CD4-positive, alpha-beta memory T cell (primary cell): ENCODE measurements at regions not wholly inside any gene's neighbourhood (a gene's known extent, or its start where the extent isn't known, plus 50 kb on each side); places are given as distances from the start of the nearest gene placed in this dataset.
"Not testable (repeated sequence)": the region's sequence is repeated elsewhere in the genome, so short reads cannot be mapped to it uniquely, and the experiment has no call there.

Experiments used
- CTCF ChIA-PET: fragments of 350-600 bp; sonication (Branson Sonifier 250); formaldehyde crosslinking; loops from one replicate; lab custom pipeline; 2021; ENCODE audit warnings: inconsistent platforms; ENCODE audit not compliant: partially characterized antibody; lab: Charles Lee
- POLR2A ChIA-PET: fragments of 350-600 bp; sonication (Branson Sonifier 250); formaldehyde crosslinking; loops from one replicate; lab custom pipeline; 2021; ENCODE audit not compliant: partially characterized antibody; lab: Charles Lee
- DNase-seq, 5 donors: peaks; one replicate each; pipeline versions ENCODE4 v3.0.0 to v3.0.0-alpha.2; 2020 to 2022; ENCODE audit warnings: mixed read lengths in 1 of 5
- H3K27ac ChIP-seq: one replicate; pipeline ENCODE4 v1.7.0; 2013; ENCODE audit warnings: low read depth, low read length
- H3K27me3 ChIP-seq: 2 replicates; pipeline ENCODE4 v1.7.0; 2013; ENCODE audit warnings: mild to moderate bottlenecking, low read length, moderate library complexity; ENCODE audit not compliant: insufficient read depth
- H3K36me3 ChIP-seq: 2 replicates; pipeline ENCODE4 v1.7.0; 2013; ENCODE audit warnings: mild to moderate bottlenecking, low read length, moderate library complexity; ENCODE audit not compliant: insufficient read depth
- H3K4me1 ChIP-seq: 2 replicates; pipeline ENCODE4 v1.7.0; 2013; ENCODE audit warnings: mild to moderate bottlenecking, low read length, moderate library complexity; ENCODE audit not compliant: insufficient read depth
- H3K4me3 ChIP-seq, 2 donors: one replicate each; pipeline ENCODE4 v1.7.0; 2013; ENCODE audit warnings: low read length in 2 of 2, mild to moderate bottlenecking in 1 of 2
- H3K9me3 ChIP-seq, 2 donors: one replicate each; pipeline ENCODE4 v1.7.0; 2013; ENCODE audit warnings: low read length in 2 of 2, control low read depth in 1 of 2; ENCODE audit not compliant: control insufficient read depth in 1 of 2
- H3K27ac Mint-ChIP-seq, 7 donors: one replicate each; pipeline ENCODE4 v1.8.0; 2020 to 2021; ENCODE audit warnings: mixed read lengths in 7 of 7, mild to moderate bottlenecking in 6 of 7, inconsistent platforms in 3 of 7, moderate library complexity in 3 of 7
- H3K27me3 Mint-ChIP-seq, 2 donors: one replicate each; pipeline ENCODE4 v1.8.0; 2020 to 2021; ENCODE audit warnings: mixed read lengths in 2 of 2
- H3K36me3 Mint-ChIP-seq, 2 donors: one replicate each; pipeline ENCODE4 v1.8.0; 2020 to 2021; ENCODE audit warnings: mixed read lengths in 2 of 2, inconsistent platforms in 1 of 2, mild to moderate bottlenecking in 1 of 2
- H3K4me1 Mint-ChIP-seq, 4 donors: one replicate each; pipeline ENCODE4 v1.8.0; 2020 to 2021; ENCODE audit warnings: mixed read lengths in 4 of 4, mild to moderate bottlenecking in 1 of 4
- H3K4me3 Mint-ChIP-seq, 8 donors: one replicate each; pipeline ENCODE4 v1.8.0; 2020 to 2021; ENCODE audit warnings: mixed read lengths in 8 of 8, mild to moderate bottlenecking in 7 of 8, moderate library complexity in 6 of 8, inconsistent platforms in 3 of 8
- H3K9me3 Mint-ChIP-seq, 8 donors: one replicate each; pipeline ENCODE4 v1.8.0; 2020 to 2021; ENCODE audit warnings: mixed read lengths in 8 of 8, mild to moderate bottlenecking in 5 of 8, inconsistent platforms in 3 of 8, moderate library complexity in 1 of 8
- intact Hi-C: fragments of 100-400 bp; cut with micrococcal nuclease; formaldehyde crosslinking; loops from one replicate; pipeline ENCODE4 v1.15.1; 2023

GRCh38 chr14:51592836-51593235, 58.9 kb upstream of the FRMD6 start:
- no peak overlapping the region for H3K27ac Mint-ChIP-seq

GRCh38 chr14:51593397-51593796, 58.3 kb upstream of the FRMD6 start:
- no peak for DNase-seq
- CTCF ChIA-PET, result no interaction called here
- POLR2A ChIA-PET, result no interaction called here

More at GRCh38 chr14:51592836-51593235, 58.9 kb upstream of the FRMD6 start:
- Histone ChIP-seq H3K9me3 (no peaks in the 10 kb centered on the region), H3K27me3 (no peaks in the 10 kb centered on the region), H3K36me3 (no peaks in the 10 kb centered on the region), H3K4me1 (no peaks in the 10 kb centered on the region), H3K4me3 (no peak overlapping the region), H3K27ac (no peak overlapping the region)
- ChIA-PET POLR2A (no interaction called here), CTCF (no interaction called here)
- Mint-ChIP-seq H3K4me3 (no peak overlapping the region), H3K4me1 (peaks cover 7 to 9% (median 8%) of the 10 kb centered on the region in 4 donors), H3K36me3 (no peaks in the 10 kb centered on the region), H3K9me3 (peaks cover 0 to 1% (median 0%) of the 10 kb centered on the region in 8 donors), H3K27me3 (peaks cover 6 to 15% of the 10 kb centered on the region in 2 donors)
- intact Hi-C loops, result no loop called here
- peak in 4 of 5 donors; percentile 1 to 18 (median 8) for DNase-seq

DNA sequence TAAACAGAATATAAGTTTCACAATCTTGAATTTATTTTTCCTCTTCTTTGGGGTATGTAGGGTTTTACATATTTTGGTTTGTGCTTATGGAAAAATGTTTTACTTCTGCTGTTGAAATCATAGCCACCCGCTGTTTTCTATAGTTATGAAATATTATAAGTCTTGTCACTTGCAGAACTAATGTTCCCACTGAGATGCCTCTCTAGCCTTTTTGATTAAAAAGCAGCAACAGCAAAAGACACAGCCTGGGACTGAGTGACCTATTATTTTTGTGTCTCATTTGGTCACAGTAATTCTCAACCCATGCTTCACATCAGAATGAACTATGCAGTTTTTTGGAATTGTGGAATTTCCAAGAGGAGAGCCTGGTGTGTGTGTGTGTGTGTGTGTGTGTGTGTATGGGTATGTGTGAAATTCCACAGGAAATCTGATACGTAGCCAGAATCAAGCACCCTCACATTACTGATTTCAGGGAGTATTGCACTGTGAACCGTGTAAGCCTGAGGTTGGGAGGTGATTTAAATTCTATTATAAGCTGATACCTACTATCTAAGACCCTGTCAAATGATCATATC, 55.7 kb upstream of the FRMD6 start:
- DNase-seq, result no peak
- H3K27ac Mint-ChIP-seq, result no peak overlapping the region
- peaks cover 7 to 9% (median 8%) of the 10 kb centered on the region in 4 donors for H3K4me1 Mint-ChIP-seq
- H3K4me3 Mint-ChIP-seq, result no peak overlapping the region
- H3K4me3 ChIP-seq, result no peak overlapping the region
- intact Hi-C loops, result no loop called here
- no peaks in the 10 kb centered on the region for H3K36me3 ChIP-seq
- H3K36me3 Mint-ChIP-seq, result no peaks in the 10 kb centered on the region
- no peak overlapping the region for H3K27ac ChIP-seq
- no peaks in the 10 kb centered on the region for H3K27me3 ChIP-seq
- peaks cover 10 to 12% of the 10 kb centered on the region in 2 donors for H3K27me3 Mint-ChIP-seq
- peaks cover 0 to 1% (median 0%) of the 10 kb centered on the region in 8 donors for H3K9me3 Mint-ChIP-seq
- no peaks in the 10 kb centered on the region for H3K9me3 ChIP-seq
- no peaks in the 10 kb centered on the region for H3K4me1 ChIP-seq
- ChIA-PET CTCF (no interaction called here), POLR2A (no interaction called here)

More at GRCh38 chr14:51593397-51593796, 58.3 kb upstream of the FRMD6 start:
- H3K4me1 Mint-ChIP-seq, result peaks cover 7 to 9% (median 8%) of the 10 kb centered on the region in 4 donors
- Histone ChIP-seq H3K4me1 (no peaks in the 10 kb centered on the region), H3K27ac (no peak overlapping the region), H3K36me3 (no peaks in the 10 kb centered on the region), H3K27me3 (no peaks in the 10 kb centered on the region), H3K9me3 (no peaks in the 10 kb centered on the region), H3K4me3 (no peak overlapping the region)
- no peak overlapping the region for H3K4me3 Mint-ChIP-seq
- intact Hi-C loops, result no loop called here
- H3K36me3 Mint-ChIP-seq, result no peaks in the 10 kb centered on the region
- peaks cover 6 to 15% of the 10 kb centered on the region in 2 donors for H3K27me3 Mint-ChIP-seq
- peaks cover 0 to 1% (median 0%) of the 10 kb centered on the region in 8 donors for H3K9me3 Mint-ChIP-seq
- H3K27ac Mint-ChIP-seq, result no peak overlapping the region

- intact Hi-C loops, result no loop called here
- Histone ChIP-seq H3K4me1 (no peaks in the 10 kb centered on the region), H3K9me3 (no peaks in the 10 kb centered on the region), H3K27ac (no peak overlapping the region), H3K27me3 (no peaks in the 10 kb centered on the region), H3K36me3 (no peaks in the 10 kb centered on the region), H3K4me3 (no peak overlapping the region)
- H3K4me1 Mint-ChIP-seq, result peaks cover 7 to 9% (median 8%) of the 10 kb centered on the region in 4 donors
- DNase-seq, result no peak
- no peak overlapping the region for H3K27ac Mint-ChIP-seq
- no peak overlapping the region for H3K4me3 Mint-ChIP-seq
- peaks cover 0 to 1% (median 0%) of the 10 kb centered on the region in 8 donors for H3K9me3 Mint-ChIP-seq
- ChIA-PET POLR2A (no interaction called here), CTCF (interaction anchor here (0.8 kb wide), 1 partner anchor 56 kb away, joined by 3 read pairs; the partner anchor contains the start of gene FRMD6)
- H3K36me3 Mint-ChIP-seq, result no peaks in the 10 kb centered on the region
- H3K27me3 Mint-ChIP-seq, result peaks cover 10 to 12% of the 10 kb centered on the region in 2 donors
Observed at GRCh38 chr14:51596488-51597117, 55.1 kb upstream of the FRMD6 start.

DNA sequence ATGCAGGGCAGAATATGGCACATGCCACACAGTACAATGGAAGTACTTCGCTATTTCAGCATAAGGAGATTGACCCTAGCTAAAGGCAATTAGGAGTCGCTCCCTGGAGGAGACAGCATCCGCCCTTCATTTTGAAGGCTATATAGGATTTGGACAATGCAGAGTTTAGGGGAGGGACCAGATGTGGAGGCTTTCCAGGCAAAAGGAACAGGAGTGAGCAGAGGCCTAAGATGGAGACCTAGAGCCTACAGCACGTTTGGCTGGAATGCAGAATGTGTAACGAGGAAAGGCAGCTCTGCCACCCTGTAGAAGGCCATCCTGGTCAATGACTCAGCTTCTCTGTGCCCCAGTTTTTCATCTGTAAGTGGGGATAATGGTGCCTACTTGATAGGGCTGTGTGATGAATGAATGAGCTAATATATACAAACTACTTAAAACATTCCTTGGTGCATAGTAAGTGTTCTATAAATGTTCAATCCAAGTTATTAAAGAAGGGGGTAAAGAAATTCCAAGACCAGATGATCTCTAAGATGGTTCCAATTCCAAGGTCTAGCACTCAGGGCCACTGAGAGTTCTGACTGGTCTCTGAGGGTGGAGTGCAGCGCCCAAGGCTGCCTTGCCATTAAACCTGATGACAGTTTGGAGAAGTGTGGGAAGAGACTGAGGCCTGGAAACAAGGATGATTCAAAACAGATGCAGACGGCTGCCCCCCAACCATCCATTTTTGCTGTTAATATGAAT, 54.3 kb upstream of the FRMD6 start:
- Mint-ChIP-seq H3K36me3 (no peaks in the 10 kb centered on the region), H3K4me3 (no peak overlapping the region), H3K9me3 (peaks cover 0 to 1% (median 0%) of the 10 kb centered on the region in 8 donors), H3K27ac (no peak overlapping the region), H3K27me3 (peaks cover 7 to 12% of the 10 kb centered on the region in 2 donors), H3K4me1 (peaks cover 7 to 9% (median 8%) of the 10 kb centered on the region in 4 donors)
- intact Hi-C loops, result no loop called here
- CTCF ChIA-PET, result interaction anchor here (0.8 kb wide), 1 partner anchor 55 kb away, joined by 3 read pairs; the partner anchor contains the start of gene FRMD6
- Histone ChIP-seq H3K27me3 (no peaks in the 10 kb centered on the region), H3K36me3 (no peaks in the 10 kb centered on the region), H3K4me3 (no peak overlapping the region), H3K4me1 (no peaks in the 10 kb centered on the region), H3K27ac (no peak overlapping the region), H3K9me3 (no peaks in the 10 kb centered on the region)
- no peak for DNase-seq
- POLR2A ChIA-PET, result no interaction called here

DNA sequence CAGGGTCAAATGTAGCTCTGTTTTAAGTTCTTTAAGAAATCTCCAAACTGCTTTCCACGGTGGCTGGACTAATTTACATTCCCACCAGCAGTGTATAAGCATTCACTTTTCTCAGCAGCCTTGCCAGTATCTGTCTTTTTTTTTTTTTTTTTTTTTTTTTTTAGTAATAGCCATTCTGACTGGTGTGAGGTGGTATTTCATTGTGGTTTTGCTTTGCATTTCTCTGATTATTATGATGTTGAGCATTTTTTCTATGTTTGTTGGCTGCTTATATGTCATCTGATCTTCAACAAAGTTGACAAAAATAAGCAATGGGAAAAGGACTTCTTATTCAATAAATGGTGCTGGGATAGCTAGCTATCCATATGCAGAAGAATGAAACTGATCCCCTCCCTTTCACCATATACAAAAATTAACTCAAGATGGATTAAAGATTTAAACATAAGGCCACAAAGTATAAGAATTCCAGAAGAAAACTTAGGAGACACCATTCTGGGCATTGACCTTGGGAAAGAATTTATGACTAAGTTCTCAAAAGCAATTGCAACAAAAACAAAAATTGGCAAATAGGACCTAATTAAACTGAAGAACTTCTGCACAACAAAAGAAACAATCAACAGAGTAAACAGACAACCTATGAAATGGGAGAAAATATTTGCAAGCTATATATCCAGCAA, 52.6 kb upstream of the FRMD6 start:
- H3K4me1 Mint-ChIP-seq, H3K27ac Mint-ChIP-seq, intact Hi-C loops, POLR2A ChIA-PET, H3K27me3 ChIP-seq, CTCF ChIA-PET, H3K36me3 ChIP-seq, H3K27ac ChIP-seq, H3K4me3 ChIP-seq, H3K9me3 ChIP-seq, H3K4me1 ChIP-seq, DNase-seq, H3K9me3 Mint-ChIP-seq, H3K36me3 Mint-ChIP-seq: not testable (repeated sequence)
- peaks cover 9 to 12% of the 10 kb centered on the region in 2 donors for H3K27me3 Mint-ChIP-seq
- peak overlapping the region in 1 of 8 donors; percentile 5 for H3K4me3 Mint-ChIP-seq

GRCh38 chr14:51600658-51601057, 51.1 kb upstream of the FRMD6 start:
- H3K9me3 ChIP-seq, result no peaks in the 10 kb centered on the region
- H3K27ac ChIP-seq, result no peak overlapping the region
- Mint-ChIP-seq H3K36me3 (no peaks in the 10 kb centered on the region), H3K4me3 (no peak overlapping the region), H3K4me1 (no peaks in the 10 kb centered on the region), H3K27ac (no peak overlapping the region), H3K9me3 (no peaks in the 10 kb centered on the region), H3K27me3 (peaks cover 8 to 9% of the 10 kb centered on the region in 2 donors)
- H3K4me1 ChIP-seq, result no peaks in the 10 kb centered on the region
- no peak overlapping the region for H3K4me3 ChIP-seq
- ChIA-PET POLR2A (no interaction called here), CTCF (no interaction called here)
- no peaks in the 10 kb centered on the region for H3K36me3 ChIP-seq
- intact Hi-C loops, result no loop called here
- H3K27me3 ChIP-seq, result no peaks in the 10 kb centered on the region
- no peak for DNase-seq
